Esophagus muscularis mucosa (tissue), 4 donors: ENCODE measurements at regions not wholly inside any gene's neighbourhood (a gene's known extent, or its start where the extent isn't known, plus 50 kb on each side); places are given as distances from the start of the nearest gene placed in this dataset.

Experiments
- CTCF ChIP-seq, 3 experiments: fragments of 200-600 bp in 2 of 3; fragments of 450-650 bp in 1 of 3; sonication (generic) in 2 of 3; IDR thresholded peaks; one replicate each; pipeline ENCODE4 v1.5.1; 2017 to 2019; ENCODE audit warnings: antibody characterized with exemption in 3 of 3, mild to moderate bottlenecking in 2 of 3, moderate library complexity in 1 of 3
- EP300 ChIP-seq: sonication (generic); formaldehyde crosslinking; IDR thresholded peaks from one replicate; pipeline ENCODE4 v1.6.1; 2017; ENCODE audit warnings: antibody characterized with exemption
- POLR2A ChIP-seq: fragments of 450-650 bp; IDR thresholded peaks from one replicate; pipeline ENCODE4 v1.6.1; 2017; ENCODE audit warnings: antibody characterized with exemption, moderate library complexity, mild to moderate bottlenecking, low read depth
- POLR2AphosphoS5 ChIP-seq, 2 donors: sonication (generic); formaldehyde crosslinking; IDR thresholded peaks; one replicate each; pipeline ENCODE4 v1.6.1; 2017; ENCODE audit warnings: antibody characterized with exemption in 2 of 2

GRCh38 chr3:21154911-21155310 is 596.1 kb downstream of the ZNF385D start:
- TF ChIP-seq CTCF (IDR thresholded peaks at IDR 0.05) (no peak), POLR2A (no peak), POLR2AphosphoS5 (IDR thresholded peaks at IDR 0.05) (no peak), EP300 (no peak)
